ENCODE measurements at regions not wholly inside any gene's neighbourhood (a gene's known extent, or its start where the extent isn't known, plus 50 kb on each side); places are given as distances from the start of the nearest gene placed in this dataset.
"Not testable (repeated sequence)": the region's sequence is repeated elsewhere in the genome, so short reads cannot be mapped to it uniquely, and the experiment has no call there.

- in situ Hi-C loops (cut with HindIII; ENCODE audit: low pct_unique_long_range_greater_than_20kb, low sequenced_read_pairs) = no loop called here
- no peak for DNase-seq (ENCODE audit: low read depth, low spot score)
Measured at GRCh38 chr18:49731860-49732311, 81.4 kb downstream of the ACAA2 start.

GRCh38 chr18:49731421-49731841, 81.9 kb downstream of the ACAA2 start:
- in situ Hi-C loops (cut with HindIII; ENCODE audit: low pct_unique_long_range_greater_than_20kb, low sequenced_read_pairs) = no loop called here

DNA sequence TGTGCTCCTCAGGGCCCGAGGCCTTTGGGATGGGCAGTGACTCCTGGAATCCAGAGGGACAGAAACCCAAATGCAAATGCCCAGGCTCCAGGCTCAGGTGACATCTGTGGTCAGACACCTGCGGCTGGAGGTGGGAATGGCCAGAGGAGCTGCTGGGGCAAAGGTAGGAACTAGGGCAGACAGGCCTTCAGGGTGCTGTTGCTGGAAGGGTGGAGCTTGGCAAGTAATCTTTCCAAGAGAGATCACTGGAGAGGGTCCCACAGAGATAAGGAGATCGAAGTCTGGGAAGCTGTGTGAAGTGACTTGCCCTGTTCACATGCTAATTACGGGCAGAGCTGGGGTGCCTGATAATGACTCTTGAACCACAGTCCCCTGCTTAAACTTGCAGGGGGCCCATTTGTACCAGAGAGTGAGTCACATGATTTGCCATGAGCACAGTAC, 82.4 kb downstream of the ACAA2 start:
- DNase-seq (ENCODE audit: low read depth, low spot score) = no peak
- in situ Hi-C loops (cut with HindIII; ENCODE audit: low pct_unique_long_range_greater_than_20kb, low sequenced_read_pairs) = no loop called here

More at GRCh38 chr18:49731421-49731841, 81.9 kb downstream of the ACAA2 start:
- DNase-seq (ENCODE audit: low read depth, low spot score) = no peak

- DNase-seq (ENCODE audit: low read depth, low spot score) = peak; percentile 81
- in situ Hi-C loops (cut with HindIII; ENCODE audit: low pct_unique_long_range_greater_than_20kb, low sequenced_read_pairs) = no loop called here
Measured at GRCh38 chr18:49728542-49728941, 84.8 kb downstream of the ACAA2 start.

DNA sequence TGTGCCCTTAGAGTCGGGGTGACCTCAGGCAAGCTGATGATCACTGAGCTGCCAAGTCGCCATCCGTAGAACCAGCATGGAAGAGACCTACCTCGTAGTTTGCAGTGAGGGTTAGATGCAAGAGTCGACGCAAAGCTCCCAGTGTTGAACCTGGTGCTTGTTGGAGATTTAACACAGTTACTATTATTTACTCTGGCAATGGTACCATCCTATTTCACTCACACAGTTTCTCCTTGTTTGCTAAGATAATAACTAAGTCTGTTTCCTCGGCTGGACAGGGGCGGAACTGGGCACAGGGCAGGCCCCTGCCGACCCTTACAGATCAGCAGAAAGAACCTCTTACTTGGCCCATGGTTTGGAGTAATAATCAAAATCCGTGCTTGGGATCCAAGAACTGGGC, 85.5 kb downstream of the ACAA2 start:
- no peak for DNase-seq (ENCODE audit: low read depth, low spot score)
- in situ Hi-C loops (cut with HindIII; ENCODE audit: low pct_unique_long_range_greater_than_20kb, low sequenced_read_pairs) = no loop called here

DNA sequence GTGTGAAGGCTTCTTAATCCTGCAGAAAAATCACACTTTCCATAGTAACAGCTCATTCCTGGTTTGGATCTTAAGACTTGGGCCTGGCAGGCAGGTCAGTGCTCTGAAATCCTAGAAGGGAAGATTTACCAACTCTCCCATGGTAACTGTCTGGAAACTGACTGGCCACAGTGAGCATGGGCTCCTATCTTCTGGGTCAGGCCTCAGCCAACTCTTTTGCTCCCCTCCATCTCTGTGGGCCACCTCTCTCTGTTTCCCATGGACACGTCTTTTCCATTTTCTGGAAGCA, 86.7 kb downstream of the ACAA2 start:
- in situ Hi-C loops (cut with HindIII; ENCODE audit: low pct_unique_long_range_greater_than_20kb, low sequenced_read_pairs) = no loop called here
- no peak for DNase-seq (ENCODE audit: low read depth, low spot score)

DNA sequence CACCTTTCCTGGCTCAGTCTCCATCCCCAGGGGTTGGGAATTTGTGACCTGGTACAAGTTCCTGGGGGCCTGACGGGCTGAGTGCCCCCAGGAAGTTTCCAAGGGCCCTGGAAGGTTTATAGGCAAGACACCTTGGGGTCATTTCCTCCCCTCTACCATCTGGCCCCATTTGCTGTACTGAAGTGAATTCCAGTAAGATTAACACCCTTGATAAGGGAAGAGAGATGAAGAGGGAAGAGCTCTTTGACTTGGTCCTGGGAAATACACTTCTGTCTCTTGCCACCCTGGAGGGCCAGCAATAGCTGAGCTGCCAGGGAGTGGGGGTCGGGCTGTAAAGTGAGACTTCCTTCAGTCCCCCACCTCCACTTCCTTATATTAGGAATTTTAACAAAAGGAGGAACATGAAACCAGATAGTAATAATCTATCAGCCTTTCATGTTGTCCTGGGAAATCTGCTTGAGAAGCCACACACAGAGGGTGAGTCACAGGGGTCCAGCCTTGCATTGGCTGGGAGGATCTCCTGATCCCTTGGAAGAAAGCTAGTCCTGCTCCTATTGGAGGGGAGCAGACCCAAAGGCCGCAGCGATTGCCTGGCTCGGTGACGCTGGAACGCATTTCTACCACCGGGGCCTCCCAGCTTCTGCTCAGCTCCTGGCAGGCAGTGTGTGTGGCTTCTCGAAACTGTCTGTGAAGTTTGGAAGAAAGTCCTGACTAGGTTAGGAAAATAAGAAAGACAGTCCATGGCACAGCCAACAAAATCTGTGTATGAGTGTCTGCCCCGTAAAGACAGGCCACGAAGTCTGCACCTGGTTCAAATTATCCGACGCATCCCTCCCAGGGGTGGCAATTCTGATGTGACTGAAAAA, 87.3 kb downstream of the ACAA2 start:
- in situ Hi-C loops (cut with HindIII; ENCODE audit: low pct_unique_long_range_greater_than_20kb, low sequenced_read_pairs) = no loop called here
- peak; percentile 14 for DNase-seq (ENCODE audit: low read depth, low spot score)

- DNase-seq (ENCODE audit: low read depth, low spot score) = no peak
- in situ Hi-C loops (cut with HindIII; ENCODE audit: low pct_unique_long_range_greater_than_20kb, low sequenced_read_pairs) = no loop called here
Measured at GRCh38 chr18:49723648-49724180, 89.6 kb downstream of the ACAA2 start.

DNA sequence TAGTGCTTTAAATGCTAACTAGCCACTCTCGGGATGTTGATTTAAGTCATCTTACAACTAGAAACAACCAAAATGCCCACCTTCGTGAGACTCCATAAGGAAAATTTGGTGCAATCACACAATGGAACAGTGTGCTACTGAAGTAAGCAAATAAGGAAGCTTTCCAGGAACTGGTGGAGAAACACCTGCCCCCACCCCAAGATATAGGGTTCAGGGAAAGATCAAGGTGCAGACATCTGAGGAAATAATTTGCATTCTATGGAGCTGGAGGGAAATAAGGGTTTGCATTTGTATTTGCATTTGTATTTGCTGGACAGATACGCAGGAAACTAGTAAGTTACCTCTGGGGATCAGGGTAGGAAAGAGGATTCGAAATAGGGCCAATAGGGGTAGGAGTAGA, 90.9 kb downstream of the ACAA2 start:
- in situ Hi-C loops (cut with HindIII; ENCODE audit: low pct_unique_long_range_greater_than_20kb, low sequenced_read_pairs) = no loop called here
- no peak for DNase-seq (ENCODE audit: low read depth, low spot score)

- DNase-seq (ENCODE audit: low read depth, low spot score) = no peak
- in situ Hi-C loops (cut with HindIII; ENCODE audit: low pct_unique_long_range_greater_than_20kb, low sequenced_read_pairs) = no loop called here
Measured at GRCh38 chr18:49721981-49722380, 91.4 kb downstream of the ACAA2 start.

GRCh38 chr18:49720944-49721343, 92.4 kb downstream of the ACAA2 start:
- in situ Hi-C loops (cut with HindIII; ENCODE audit: low pct_unique_long_range_greater_than_20kb, low sequenced_read_pairs); DNase-seq (ENCODE audit: low read depth, low spot score): not testable (repeated sequence)

DNA sequence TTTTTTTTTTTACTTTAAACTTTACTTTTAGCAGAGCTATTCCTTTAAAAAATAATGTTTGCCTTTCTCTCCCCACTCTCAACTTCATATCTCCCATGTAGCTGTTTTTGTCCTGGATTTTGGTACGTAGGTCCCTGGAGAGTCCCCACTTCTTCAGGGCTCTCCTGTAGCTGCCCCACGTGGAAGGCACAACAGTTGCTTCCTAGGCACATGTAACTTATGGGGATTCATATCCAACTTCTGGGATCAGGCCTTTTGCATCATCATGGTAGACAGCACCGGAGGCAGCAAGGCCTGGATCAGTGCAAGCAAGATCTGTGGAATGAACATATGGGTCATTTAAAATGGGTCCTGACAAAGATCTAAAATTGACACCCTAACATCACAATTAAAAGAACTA, 95.7 kb downstream of the ACAA2 start:
- in situ Hi-C loops (cut with HindIII; ENCODE audit: low pct_unique_long_range_greater_than_20kb, low sequenced_read_pairs) = no loop called here
- no peak for DNase-seq (ENCODE audit: low read depth, low spot score)

DNA sequence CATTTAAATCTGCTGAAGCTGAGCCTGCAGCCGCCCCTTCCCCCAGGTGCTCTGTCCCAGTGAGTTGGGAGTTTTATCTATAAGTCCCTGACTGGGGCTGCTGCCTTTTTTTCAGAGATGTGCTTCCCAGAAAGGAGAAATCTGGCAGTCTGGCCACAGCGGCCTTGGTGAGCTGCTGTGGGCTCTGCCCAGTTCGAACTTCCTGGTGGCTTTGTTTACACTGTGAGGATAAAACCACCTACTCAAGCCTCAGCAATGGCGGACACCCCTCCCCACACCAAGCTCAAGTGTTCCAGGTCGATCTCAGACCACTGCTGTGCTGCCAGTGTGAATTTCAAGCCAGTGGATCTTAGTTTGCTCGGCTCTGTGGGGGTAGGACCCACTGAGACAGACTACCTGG, 97.3 kb downstream of the ACAA2 start:
- in situ Hi-C loops (cut with HindIII; ENCODE audit: low pct_unique_long_range_greater_than_20kb, low sequenced_read_pairs) = no loop called here

DNA sequence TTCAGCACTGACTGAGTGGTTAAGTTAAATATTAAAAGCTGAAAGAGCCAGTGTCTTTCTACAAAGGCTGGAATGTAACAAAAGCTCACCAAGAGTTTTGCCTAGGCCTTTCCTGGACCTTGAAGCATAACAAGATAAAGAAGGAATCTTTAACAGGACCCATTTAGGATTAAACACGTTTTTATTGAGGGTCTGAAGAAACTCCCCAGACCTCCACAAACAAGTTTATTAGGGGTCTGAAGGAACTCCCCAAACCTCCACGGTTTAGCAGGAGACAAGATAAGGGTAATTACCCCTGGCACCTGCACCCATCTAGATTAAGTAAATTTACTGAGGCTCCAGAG, 104.0 kb downstream of the ACAA2 start:
- no peak for DNase-seq (ENCODE audit: low read depth, low spot score)
- in situ Hi-C loops (cut with HindIII; ENCODE audit: low pct_unique_long_range_greater_than_20kb, low sequenced_read_pairs) = no loop called here

More for the DNA sequence above, 97.3 kb downstream of the ACAA2 start:
- no peak for DNase-seq (ENCODE audit: low read depth, low spot score)

DNA sequence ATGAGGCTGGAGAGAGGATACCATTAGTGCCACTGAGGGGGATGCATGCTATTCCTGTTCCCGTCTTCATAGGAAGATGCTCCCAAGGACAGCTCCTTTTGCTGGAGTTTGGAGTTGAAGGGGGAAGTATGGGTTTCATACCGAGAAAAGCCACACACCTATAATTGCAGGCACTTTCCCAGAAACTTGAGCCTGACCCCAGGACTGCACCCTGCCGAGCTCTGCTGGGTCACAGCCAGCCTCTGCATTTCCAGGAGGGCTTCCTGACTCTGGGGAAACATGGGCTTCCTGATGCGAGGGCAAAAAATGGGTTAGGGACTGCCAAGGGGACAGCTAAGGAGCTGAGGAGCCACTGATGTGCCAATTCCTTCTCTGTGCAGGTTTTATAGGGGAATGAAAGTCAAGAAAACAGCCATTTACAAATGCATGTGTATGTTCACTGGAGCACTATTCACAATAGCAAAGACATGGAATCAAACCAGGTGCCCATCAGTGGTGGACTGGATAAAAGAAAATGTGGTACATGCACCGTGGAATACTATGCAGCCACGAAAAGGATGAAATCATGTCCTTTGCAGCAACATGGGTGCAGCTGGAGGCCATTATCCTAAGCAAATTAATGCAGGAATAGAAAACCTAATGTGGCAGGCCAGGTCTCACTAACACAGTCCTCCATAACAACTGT, 104.5 kb downstream of the ACAA2 start:
- no peak for DNase-seq (ENCODE audit: low read depth, low spot score)
- in situ Hi-C loops (cut with HindIII; ENCODE audit: low pct_unique_long_range_greater_than_20kb, low sequenced_read_pairs) = no loop called here

GRCh38 chr18:49707599-49707998, 105.7 kb downstream of the ACAA2 start:
- in situ Hi-C loops (cut with HindIII; ENCODE audit: low pct_unique_long_range_greater_than_20kb, low sequenced_read_pairs) = no loop called here

GRCh38 chr18:49704334-49704733, 109.0 kb downstream of the ACAA2 start:
- DNase-seq (ENCODE audit: low read depth, low spot score) = peak; percentile 64
- in situ Hi-C loops (cut with HindIII; ENCODE audit: low pct_unique_long_range_greater_than_20kb, low sequenced_read_pairs) = no loop called here

More at GRCh38 chr18:49707599-49707998, 105.7 kb downstream of the ACAA2 start:
- no peak for DNase-seq (ENCODE audit: low read depth, low spot score)

- in situ Hi-C loops (cut with HindIII; ENCODE audit: low pct_unique_long_range_greater_than_20kb, low sequenced_read_pairs) = no loop called here
- no peak for DNase-seq (ENCODE audit: low read depth, low spot score)
Measured at GRCh38 chr18:49701190-49701589, 112.1 kb downstream of the ACAA2 start.

DNA sequence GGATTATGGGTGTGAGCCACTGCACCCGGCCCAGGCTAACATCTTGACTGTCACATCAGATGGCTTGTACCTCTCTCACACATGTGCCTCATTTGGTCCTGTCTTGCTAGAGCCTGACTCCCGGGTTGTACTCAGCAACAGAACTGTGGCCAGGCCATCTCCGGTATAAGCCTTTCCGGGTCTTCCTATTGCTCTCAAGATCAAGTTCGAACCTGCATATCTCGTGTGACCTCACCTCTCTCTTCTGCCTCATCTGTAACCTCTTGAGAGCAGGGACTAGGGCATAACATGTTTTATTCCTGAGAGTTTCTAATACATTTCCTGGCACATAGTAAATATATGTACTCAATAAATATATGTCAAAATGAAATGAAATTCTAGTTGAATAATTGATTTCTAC, 114.0 kb downstream of the ACAA2 start:
- no peak for DNase-seq (ENCODE audit: low read depth, low spot score)
- in situ Hi-C loops (cut with HindIII; ENCODE audit: low pct_unique_long_range_greater_than_20kb, low sequenced_read_pairs) = no loop called here
